C4-2B (cell line): ENCODE measurements at regions not wholly inside any gene's neighbourhood (a gene's known extent, or its start where the extent isn't known, plus 50 kb on each side); places are given as distances from the start of the nearest gene placed in this dataset.

Experiments
- ZFX ChIP-seq: fragments of 450-650 bp; IDR thresholded peaks from 2 replicates; pipeline ENCODE4 v1.6.1; 2017
- TF ChIP-seq, protein P1 (sequence below): fragments of 450-650 bp; conservative IDR thresholded peaks from 2 replicates; pipeline ENCODE4 v1.5.1; 2017; ENCODE audit warnings: mild to moderate bottlenecking

DNA sequence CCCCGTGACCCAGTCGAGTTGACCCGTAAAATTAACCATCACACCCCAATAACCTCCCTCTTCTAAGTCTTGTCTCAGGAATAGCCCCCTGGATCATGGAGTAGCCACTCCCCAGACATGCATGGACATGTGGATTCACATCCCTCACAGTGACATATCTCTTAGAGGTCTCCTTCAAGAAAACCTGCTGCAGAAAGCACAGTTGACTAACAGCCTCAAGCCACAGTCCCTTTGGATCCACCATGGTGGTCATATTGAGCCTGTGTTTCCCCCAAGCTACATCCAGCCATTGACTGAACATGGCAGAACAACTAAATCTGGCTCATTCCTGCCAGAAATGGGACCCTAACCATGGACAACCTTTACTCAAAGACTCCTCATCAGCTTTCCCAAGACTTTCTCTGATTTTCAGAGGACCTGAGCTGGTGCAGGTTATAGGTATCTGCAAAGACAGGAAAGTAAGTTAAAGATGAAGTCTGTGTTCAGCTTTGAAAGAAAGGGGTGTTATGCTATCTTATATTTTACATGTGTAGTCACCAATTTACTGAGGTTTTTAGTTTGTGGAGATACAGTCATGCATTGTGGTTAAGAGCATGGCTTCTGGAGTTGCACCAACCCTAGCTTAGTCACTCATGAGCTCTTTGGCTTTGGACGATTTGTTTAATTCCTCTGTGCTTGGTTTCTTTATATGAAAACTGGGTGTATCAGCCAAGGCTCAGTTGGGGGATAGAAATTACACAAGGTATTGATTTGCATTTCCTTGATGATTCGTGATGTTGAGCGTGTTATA lies 219.1 kb downstream of the MYLK4 start:
- TF ChIP-seq, protein P1, sequence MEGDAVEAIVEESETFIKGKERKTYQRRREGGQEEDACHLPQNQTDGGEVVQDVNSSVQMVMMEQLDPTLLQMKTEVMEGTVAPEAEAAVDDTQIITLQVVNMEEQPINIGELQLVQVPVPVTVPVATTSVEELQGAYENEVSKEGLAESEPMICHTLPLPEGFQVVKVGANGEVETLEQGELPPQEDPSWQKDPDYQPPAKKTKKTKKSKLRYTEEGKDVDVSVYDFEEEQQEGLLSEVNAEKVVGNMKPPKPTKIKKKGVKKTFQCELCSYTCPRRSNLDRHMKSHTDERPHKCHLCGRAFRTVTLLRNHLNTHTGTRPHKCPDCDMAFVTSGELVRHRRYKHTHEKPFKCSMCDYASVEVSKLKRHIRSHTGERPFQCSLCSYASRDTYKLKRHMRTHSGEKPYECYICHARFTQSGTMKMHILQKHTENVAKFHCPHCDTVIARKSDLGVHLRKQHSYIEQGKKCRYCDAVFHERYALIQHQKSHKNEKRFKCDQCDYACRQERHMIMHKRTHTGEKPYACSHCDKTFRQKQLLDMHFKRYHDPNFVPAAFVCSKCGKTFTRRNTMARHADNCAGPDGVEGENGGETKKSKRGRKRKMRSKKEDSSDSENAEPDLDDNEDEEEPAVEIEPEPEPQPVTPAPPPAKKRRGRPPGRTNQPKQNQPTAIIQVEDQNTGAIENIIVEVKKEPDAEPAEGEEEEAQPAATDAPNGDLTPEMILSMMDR: no peak
- TF ChIP-seq ZFX: no peak
